GM12878 (cell line): ENCODE measurements at regions not wholly inside any gene's neighbourhood (a gene's known extent, or its start where the extent isn't known, plus 50 kb on each side); places are given as distances from the start of the nearest gene placed in this dataset.

Experiments used
- ATAC-seq: fragments of 200-7000 bp; cut with Tn5 transposase; 3 replicates; pipeline ENCODE4 v1.9.1; 2020; ENCODE audit warnings: mild to moderate bottlenecking, moderate library complexity
- BruUV-seq: library from RNA; stranded (reverse); fragments of 400-500 nt; replicated peaks from 2 replicates; lab custom pipeline; 2021; lab: Mats Ljungman, UMichigan
- CTCF ChIA-PET: fragments of 300-600 bp; sonication (Branson Sonifier 250); formaldehyde crosslinking; extraction: SDS; loops from one replicate; lab custom pipeline; 2021; ENCODE audit warnings: inconsistent platforms; lab: Yijun Ruan, JAX
- POLR2A ChIA-PET: fragments of 350-600 bp; formaldehyde crosslinking; extraction: SDS; loops from one replicate; lab custom pipeline; 2021; ENCODE audit warnings: inconsistent platforms; lab: Charles Lee
- RAD21 ChIA-PET: fragments of 300-600 bp; sonication (Branson Sonifier 250); formaldehyde crosslinking; loops from one replicate; lab custom pipeline; 2023; ENCODE audit warnings: antibody characterized with exemption; ENCODE audit not compliant: unreplicated experiment; lab: Charles Lee
- SMC1A ChIA-PET: fragments of 300-600 bp; sonication (Branson Sonifier 250); formaldehyde crosslinking; loops from one replicate; lab custom pipeline; 2023; ENCODE audit not compliant: unreplicated experiment, uncharacterized antibody; lab: Charles Lee
- DNase-seq: peaks from one replicate; pipeline ENCODE4 v3.0.0-alpha.2; 2011; ENCODE audit warnings: low read depth, low spot score
- FAIRE-seq: peaks from 3 replicates; lab custom pipeline; 2011; peaks lifted over from hg19 to GRCh38; lab: Jason Lieb, UNC
- H2AFZ ChIP-seq: 2 replicates; pipeline ENCODE4 v1.6.0; 2011; ENCODE audit warnings: low read depth, low read length, control low read depth; ENCODE audit not compliant: control insufficient read depth
- H3K27ac ChIP-seq: 2 replicates; pipeline ENCODE4 v1.5.1; 2011; ENCODE audit warnings: control low read depth; ENCODE audit not compliant: control insufficient read depth, insufficient read depth
- H3K27me3 ChIP-seq, 2 experiments: replicated peaks in 1 of 2; 2 replicates each; pipeline versions ENCODE4 v1.6.0 to v1.6.1; 2011; ENCODE audit warnings: low read length in 1 of 2; ENCODE audit not compliant: control insufficient read depth in 2 of 2, insufficient read depth in 2 of 2
- H3K36me3 ChIP-seq, 2 experiments: 2 replicates each; pipeline ENCODE4 v1.5.1; 2011; ENCODE audit warnings: low read length in 1 of 2; ENCODE audit not compliant: control insufficient read depth in 2 of 2, insufficient read depth in 2 of 2
- H3K4me1 ChIP-seq: 2 replicates; pipeline ENCODE4 v1.6.1; 2011; ENCODE audit warnings: mild to moderate bottlenecking, low read length, moderate library complexity, mixed read lengths; ENCODE audit not compliant: control insufficient read depth, insufficient read depth
- H3K4me2 ChIP-seq: 2 replicates; pipeline ENCODE4 v1.6.0; 2011; ENCODE audit warnings: control low read depth; ENCODE audit not compliant: control insufficient read depth, insufficient read depth
- H3K4me3 ChIP-seq: fragments of 200-600 bp; sonication (generic); 2 replicates; pipeline ENCODE4 v1.5.1; 2016
- H3K79me2 ChIP-seq: 2 replicates; pipeline ENCODE4 v1.6.0; 2011; ENCODE audit warnings: low read length; ENCODE audit not compliant: control insufficient read depth, insufficient read depth
- H3K9ac ChIP-seq: 2 replicates; pipeline ENCODE4 v1.8.0; 2011; ENCODE audit warnings: low read length, control low read depth, mixed read lengths; ENCODE audit not compliant: control insufficient read depth, insufficient read depth
- H3K9me3 ChIP-seq: replicated peaks from 3 replicates; pipeline ENCODE4 v1.5.1; 2011; ENCODE audit warnings: mild to moderate bottlenecking, low read length; ENCODE audit not compliant: control insufficient read depth, insufficient read depth
- H4K20me1 ChIP-seq: 2 replicates; pipeline ENCODE4 v1.6.0; 2011; ENCODE audit not compliant: control insufficient read depth, insufficient read depth
- ATF7 ChIP-seq: fragments of 450-650 bp; IDR thresholded peaks from 2 replicates; pipeline ENCODE4 v1.6.1; 2016; ENCODE audit warnings: low read depth, mild to moderate bottlenecking
- BRCA1 ChIP-seq: IDR thresholded peaks from 2 replicates; pipeline ENCODE4 v1.6.1; 2011; ENCODE audit warnings: low read depth, low read length, improper control_type of control experiment
- CHD2 ChIP-seq: IDR thresholded peaks from 2 replicates; pipeline ENCODE4 v1.6.1; 2011; ENCODE audit warnings: low read depth, low read length, improper control_type of control experiment, borderline replicate concordance
- CHD4 ChIP-seq: fragments of 200-600 bp; sonication (generic); IDR thresholded peaks from 2 replicates; pipeline ENCODE4 v1.6.1; 2016; ENCODE audit warnings: mild to moderate bottlenecking
- FOXM1 ChIP-seq: IDR thresholded peaks from 2 replicates; pipeline ENCODE4 v1.6.1; 2012; ENCODE audit warnings: low read depth, mild to moderate bottlenecking, inconsistent platforms, low read length, moderate library complexity
- MYC ChIP-seq: IDR thresholded peaks from 2 replicates; pipeline ENCODE4 v1.6.1; 2011; ENCODE audit warnings: mild to moderate bottlenecking, low read length, moderate library complexity, inconsistent platforms; ENCODE audit not compliant: insufficient read depth, insufficient replicate concordance, insufficient read length, severe bottlenecking
- NRF1 ChIP-seq: conservative IDR thresholded peaks from 2 replicates; pipeline ENCODE4 v1.6.1; 2011; ENCODE audit warnings: mild to moderate bottlenecking, low read depth, low read length, improper control_type of control experiment
- RAD21 ChIP-seq: IDR thresholded peaks from 2 replicates; pipeline ENCODE4 v1.6.1; 2011; ENCODE audit warnings: mild to moderate bottlenecking, low read depth, low read length, moderate library complexity; ENCODE audit not compliant: insufficient read depth
- TCF7 ChIP-seq: IDR thresholded peaks from 2 replicates; pipeline ENCODE4 v1.6.1; 2014; ENCODE audit warnings: antibody characterized with exemption, borderline replicate concordance
- WGBS: methylation state at CpG from one replicate; pipeline ENCODE4 v1.1.6; 2016; ENCODE audit warnings: low lambda C conversion rate; ENCODE audit not compliant: insufficient replicate concordance, insufficient coverage; ENCODE audit errors: missing lambda C conversion rate; 5-methylcytosine and 5-hydroxymethylcytosine counted together
- in situ Hi-C: fragments of 300-500 bp; cut with MboI; formaldehyde crosslinking; loops from 9 replicates; pipeline ENCODE4 v1.14.3; 2018; ENCODE audit warnings: mixed read lengths
- intact Hi-C: fragments of 100-400 bp; cut with micrococcal nuclease; formaldehyde crosslinking; loops from one replicate; pipeline ENCODE4 v1.14.2; 2022; ENCODE audit not compliant: unreplicated experiment
- TF ChIP-seq, protein P1 (sequence below): IDR thresholded peaks from 2 replicates; pipeline ENCODE4 v1.6.1; 2012; ENCODE audit warnings: mild to moderate bottlenecking, low read depth, low read length

DNA sequence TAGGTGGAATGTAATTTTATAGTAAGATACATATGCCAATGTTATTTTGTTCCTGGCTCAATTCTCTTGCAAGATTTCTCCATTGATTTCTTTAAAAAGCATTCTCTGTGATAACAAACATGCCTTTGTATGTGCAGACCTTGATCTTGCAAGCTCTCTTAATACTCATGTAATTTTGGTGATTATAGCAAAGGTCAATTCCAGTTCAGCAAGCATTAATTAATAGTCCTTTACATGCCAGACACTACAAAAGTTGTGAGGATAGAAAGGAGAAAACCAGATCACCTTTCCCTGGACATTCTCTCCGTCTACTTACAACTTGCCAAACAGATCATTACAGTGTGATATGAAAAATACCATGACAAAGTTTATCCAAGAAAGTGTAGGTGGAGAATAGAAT lies 173.7 kb upstream of the DOK6 start:
- no peak for DNase-seq
- no TSS peak for BruUV-seq
- ChIA-PET SMC1A (no interaction called here), RAD21 (no interaction called here), CTCF (no interaction called here), POLR2A (no interaction called here)
- Histone ChIP-seq H3K4me2 (no peak overlapping the region), H3K27me3 (no peaks in the 10 kb centered on the region), H3K36me3 (no peaks in the 10 kb centered on the region), H3K9me3 (no peaks in the 10 kb centered on the region), H4K20me1 (no peaks in the 10 kb centered on the region), H2AFZ (no peak overlapping the region), H3K4me1 (no peaks in the 10 kb centered on the region), H3K9ac (no peak overlapping the region), H3K4me3 (no peak overlapping the region), H3K27ac (no peak overlapping the region), H3K79me2 (no peaks in the 10 kb centered on the region)
- 25% methylated on average over 1 of the region's 1 CpG for WGBS
- ATAC-seq = no peak
- no peak for FAIRE-seq
- in situ Hi-C loops = no loop called here
- TF ChIP-seq FOXM1 (no peak), BRCA1 (no peak)
- TF ChIP-seq, protein P1, sequence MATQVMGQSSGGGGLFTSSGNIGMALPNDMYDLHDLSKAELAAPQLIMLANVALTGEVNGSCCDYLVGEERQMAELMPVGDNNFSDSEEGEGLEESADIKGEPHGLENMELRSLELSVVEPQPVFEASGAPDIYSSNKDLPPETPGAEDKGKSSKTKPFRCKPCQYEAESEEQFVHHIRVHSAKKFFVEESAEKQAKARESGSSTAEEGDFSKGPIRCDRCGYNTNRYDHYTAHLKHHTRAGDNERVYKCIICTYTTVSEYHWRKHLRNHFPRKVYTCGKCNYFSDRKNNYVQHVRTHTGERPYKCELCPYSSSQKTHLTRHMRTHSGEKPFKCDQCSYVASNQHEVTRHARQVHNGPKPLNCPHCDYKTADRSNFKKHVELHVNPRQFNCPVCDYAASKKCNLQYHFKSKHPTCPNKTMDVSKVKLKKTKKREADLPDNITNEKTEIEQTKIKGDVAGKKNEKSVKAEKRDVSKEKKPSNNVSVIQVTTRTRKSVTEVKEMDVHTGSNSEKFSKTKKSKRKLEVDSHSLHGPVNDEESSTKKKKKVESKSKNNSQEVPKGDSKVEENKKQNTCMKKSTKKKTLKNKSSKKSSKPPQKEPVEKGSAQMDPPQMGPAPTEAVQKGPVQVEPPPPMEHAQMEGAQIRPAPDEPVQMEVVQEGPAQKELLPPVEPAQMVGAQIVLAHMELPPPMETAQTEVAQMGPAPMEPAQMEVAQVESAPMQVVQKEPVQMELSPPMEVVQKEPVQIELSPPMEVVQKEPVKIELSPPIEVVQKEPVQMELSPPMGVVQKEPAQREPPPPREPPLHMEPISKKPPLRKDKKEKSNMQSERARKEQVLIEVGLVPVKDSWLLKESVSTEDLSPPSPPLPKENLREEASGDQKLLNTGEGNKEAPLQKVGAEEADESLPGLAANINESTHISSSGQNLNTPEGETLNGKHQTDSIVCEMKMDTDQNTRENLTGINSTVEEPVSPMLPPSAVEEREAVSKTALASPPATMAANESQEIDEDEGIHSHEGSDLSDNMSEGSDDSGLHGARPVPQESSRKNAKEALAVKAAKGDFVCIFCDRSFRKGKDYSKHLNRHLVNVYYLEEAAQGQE = no peak
- intact Hi-C loops = no loop called here

DNA sequence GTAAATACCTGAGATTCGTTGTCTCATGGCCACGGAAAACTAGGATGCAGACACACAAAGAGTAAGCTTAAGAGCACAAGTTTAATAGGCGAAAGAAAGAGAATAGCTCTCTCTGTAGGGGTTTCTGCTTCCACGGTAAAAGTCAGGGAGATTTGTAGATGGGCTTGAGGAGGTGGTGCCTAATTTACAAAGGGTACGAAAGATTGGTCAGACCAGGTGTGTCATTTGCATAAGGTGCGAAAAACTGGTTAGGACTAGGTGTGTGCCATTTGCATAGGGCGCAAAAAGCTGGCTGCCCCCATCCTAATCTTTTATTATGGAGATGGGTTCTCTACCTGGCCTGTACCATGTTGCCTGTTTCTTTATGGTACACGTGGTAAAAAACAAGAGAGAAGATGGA lies 170.5 kb upstream of the DOK6 start:
- Histone ChIP-seq H3K79me2 (no peaks in the 10 kb centered on the region), H3K27ac (no peak overlapping the region), H3K27me3 (no peaks in the 10 kb centered on the region), H3K9me3 (no peaks in the 10 kb centered on the region), H3K4me3 (no peak overlapping the region), H3K4me2 (no peak overlapping the region), H3K36me3 (no peaks in the 10 kb centered on the region), H3K4me1 (no peaks in the 10 kb centered on the region), H4K20me1 (no peaks in the 10 kb centered on the region), H2AFZ (no peak overlapping the region), H3K9ac (no peak overlapping the region)
- TF ChIP-seq CHD4 (no peak), MYC (no peak), CHD2 (no peak), TCF7 (no peak), NRF1 (no peak), ATF7 (no peak), RAD21 (no peak)
- ATAC-seq (no peak), DNase-seq (no peak), FAIRE-seq (no peak)
- RAD21 ChIA-PET = no interaction called here
- SMC1A ChIA-PET = interaction anchor here (2.0 kb wide), 1 partner anchor 10 kb away, joined by 6 read pairs; no protein-coding TSS in a partner anchor
- intact Hi-C loops = no loop called here
- no TSS peak for BruUV-seq
- in situ Hi-C loops = no loop called here
- WGBS = 34% methylated on average over 8 of the region's 8 CpGs
- CTCF ChIA-PET = no interaction called here
- POLR2A ChIA-PET = no interaction called here
